ENCODE measurements at regions not wholly inside any gene's neighbourhood (a gene's known extent, or its start where the extent isn't known, plus 50 kb on each side); places are given as distances from the start of the nearest gene placed in this dataset.

DNA sequence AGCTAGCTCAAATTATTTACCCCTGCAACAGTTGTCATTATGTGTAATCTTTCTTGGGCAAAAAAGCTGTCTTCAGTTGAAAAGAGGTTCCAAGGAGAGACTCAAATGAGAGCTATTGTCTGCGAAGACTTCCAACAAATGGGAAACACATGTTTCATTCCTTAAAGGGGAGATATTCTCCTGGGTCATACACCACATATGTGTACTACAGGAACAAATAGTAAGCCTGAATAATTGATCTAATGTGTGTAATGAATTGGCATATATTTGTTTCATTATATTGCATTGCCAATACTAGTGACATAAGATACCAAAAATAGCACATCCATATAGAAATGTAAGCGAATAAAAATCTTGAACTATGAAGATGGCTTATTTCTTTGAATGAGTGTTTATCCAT is 950.9 kb upstream of the NDST4 start:
- TF ChIP-seq SIN3A (IDR thresholded peaks at IDR 0.05; ENCODE audit: borderline replicate concordance, insufficient read depth, low read length) (no peak), FOXP2 (optimal IDR thresholded peaks at IDR 0.05; ENCODE audit: borderline replicate concordance, extremely low read depth, extremely low read length, insufficient read depth) (no peak), TAF1 (IDR thresholded peaks at IDR 0.05; ENCODE audit: borderline replicate concordance, insufficient read depth, low read length) (no peak), POLR2AphosphoS5 (IDR thresholded peaks at IDR 0.05; ENCODE audit: low read depth, low read length) (no peak)
- TF ChIP-seq, protein P1, sequence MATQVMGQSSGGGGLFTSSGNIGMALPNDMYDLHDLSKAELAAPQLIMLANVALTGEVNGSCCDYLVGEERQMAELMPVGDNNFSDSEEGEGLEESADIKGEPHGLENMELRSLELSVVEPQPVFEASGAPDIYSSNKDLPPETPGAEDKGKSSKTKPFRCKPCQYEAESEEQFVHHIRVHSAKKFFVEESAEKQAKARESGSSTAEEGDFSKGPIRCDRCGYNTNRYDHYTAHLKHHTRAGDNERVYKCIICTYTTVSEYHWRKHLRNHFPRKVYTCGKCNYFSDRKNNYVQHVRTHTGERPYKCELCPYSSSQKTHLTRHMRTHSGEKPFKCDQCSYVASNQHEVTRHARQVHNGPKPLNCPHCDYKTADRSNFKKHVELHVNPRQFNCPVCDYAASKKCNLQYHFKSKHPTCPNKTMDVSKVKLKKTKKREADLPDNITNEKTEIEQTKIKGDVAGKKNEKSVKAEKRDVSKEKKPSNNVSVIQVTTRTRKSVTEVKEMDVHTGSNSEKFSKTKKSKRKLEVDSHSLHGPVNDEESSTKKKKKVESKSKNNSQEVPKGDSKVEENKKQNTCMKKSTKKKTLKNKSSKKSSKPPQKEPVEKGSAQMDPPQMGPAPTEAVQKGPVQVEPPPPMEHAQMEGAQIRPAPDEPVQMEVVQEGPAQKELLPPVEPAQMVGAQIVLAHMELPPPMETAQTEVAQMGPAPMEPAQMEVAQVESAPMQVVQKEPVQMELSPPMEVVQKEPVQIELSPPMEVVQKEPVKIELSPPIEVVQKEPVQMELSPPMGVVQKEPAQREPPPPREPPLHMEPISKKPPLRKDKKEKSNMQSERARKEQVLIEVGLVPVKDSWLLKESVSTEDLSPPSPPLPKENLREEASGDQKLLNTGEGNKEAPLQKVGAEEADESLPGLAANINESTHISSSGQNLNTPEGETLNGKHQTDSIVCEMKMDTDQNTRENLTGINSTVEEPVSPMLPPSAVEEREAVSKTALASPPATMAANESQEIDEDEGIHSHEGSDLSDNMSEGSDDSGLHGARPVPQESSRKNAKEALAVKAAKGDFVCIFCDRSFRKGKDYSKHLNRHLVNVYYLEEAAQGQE (IDR thresholded peaks at IDR 0.05; ENCODE audit: insufficient read depth in 1 of 2, low read depth in 2 of 2, low read length in 2 of 2), result no peak

DNA sequence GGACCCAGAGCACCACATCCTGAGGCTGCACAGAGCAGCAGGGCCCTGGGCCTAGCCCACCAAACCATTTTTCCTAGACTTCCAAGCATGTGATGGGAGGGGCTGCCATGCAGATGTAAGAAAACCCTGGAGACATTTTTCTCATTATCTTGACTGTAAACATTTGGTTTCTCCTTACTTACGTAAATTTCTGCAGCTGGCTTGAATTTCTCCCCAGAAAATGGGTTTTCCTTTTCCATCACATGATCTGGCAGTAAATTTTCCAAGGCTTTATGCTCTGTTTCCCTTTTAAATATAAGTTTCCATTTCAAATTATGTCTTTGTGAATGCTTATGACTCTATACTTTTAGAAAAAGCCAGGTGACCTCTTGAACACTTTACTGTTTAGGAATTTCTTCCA is 945.9 kb upstream of the NDST4 start:
- no peak for TF ChIP-seq SIN3A (IDR thresholded peaks at IDR 0.05; ENCODE audit: borderline replicate concordance, insufficient read depth, low read length)
- TF ChIP-seq TAF1 (IDR thresholded peaks at IDR 0.05; ENCODE audit: borderline replicate concordance, insufficient read depth, low read length), result no peak
- TF ChIP-seq, protein P1 (IDR thresholded peaks at IDR 0.05; ENCODE audit: insufficient read depth in 1 of 2, low read depth in 2 of 2, low read length in 2 of 2), result no peak
- no peak for TF ChIP-seq FOXP2 (optimal IDR thresholded peaks at IDR 0.05; ENCODE audit: borderline replicate concordance, extremely low read depth, extremely low read length, insufficient read depth)
- TF ChIP-seq POLR2AphosphoS5 (IDR thresholded peaks at IDR 0.05; ENCODE audit: low read depth, low read length), result no peak

DNA sequence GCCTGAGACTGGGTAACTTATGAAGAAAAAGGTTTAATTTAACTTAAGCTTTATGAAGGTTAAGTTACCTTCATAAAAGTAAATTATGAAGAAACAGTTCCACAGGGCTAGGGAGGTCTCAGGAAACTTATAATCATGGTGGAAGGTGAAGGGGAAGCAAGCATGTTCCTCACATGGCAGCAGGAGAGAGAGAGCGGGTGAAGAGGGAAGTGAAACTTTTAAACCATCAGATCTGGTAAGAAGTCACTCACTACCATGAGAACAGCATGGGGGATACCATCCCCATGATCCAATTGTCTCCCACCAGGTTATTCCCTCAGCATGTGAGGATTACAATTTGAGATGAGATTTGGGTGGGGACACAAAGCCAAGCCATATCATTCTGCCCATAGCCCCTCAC is 944.7 kb upstream of the NDST4 start:
- TF ChIP-seq POLR2AphosphoS5 (IDR thresholded peaks at IDR 0.05; ENCODE audit: low read depth, low read length), result no peak
- TF ChIP-seq TAF1 (IDR thresholded peaks at IDR 0.05; ENCODE audit: borderline replicate concordance, insufficient read depth, low read length), result no peak
- no peak for TF ChIP-seq SIN3A (IDR thresholded peaks at IDR 0.05; ENCODE audit: borderline replicate concordance, insufficient read depth, low read length)

DNA sequence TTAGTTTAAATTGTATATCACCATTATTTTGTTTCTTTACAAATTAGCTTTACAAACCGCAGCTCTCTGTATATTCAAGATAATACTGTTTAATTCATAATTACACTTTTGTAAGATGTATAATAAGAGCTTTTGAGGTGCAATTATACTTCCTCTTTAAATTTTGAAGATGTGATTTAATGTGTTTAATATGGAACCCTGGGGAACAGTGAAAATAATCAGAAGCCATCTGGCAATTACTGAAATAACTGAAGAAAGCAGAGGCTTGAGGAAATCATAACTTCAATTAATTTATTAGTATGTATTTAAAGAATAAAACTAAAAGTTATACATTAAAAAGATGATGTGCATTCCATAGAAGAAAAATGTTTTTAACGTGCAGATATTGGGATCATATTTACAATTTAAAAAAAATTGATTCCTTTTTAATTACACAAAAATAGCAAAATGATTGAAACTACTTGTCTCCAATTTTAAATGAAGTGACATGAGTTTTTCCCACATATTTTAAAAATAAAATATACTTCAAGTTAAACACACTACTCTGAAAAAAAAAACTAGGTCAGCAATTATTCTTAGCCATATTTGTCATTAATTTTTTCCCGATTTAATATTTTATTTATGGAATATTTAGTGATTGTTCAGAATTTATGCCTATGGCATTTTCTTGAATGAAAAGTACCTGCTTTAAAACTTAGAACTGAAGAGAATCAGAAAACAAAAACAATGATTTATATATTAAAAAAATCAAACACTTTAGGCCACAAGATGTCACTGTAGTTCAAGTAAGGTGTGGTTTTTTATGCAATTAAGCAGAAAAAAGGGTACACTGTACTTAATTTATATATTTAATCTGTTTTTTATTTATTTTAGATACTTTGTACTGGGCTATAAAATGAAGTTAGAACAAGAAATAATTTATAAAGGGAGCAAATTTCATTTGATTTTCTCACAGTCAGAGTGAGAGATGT is 942.7 kb upstream of the NDST4 start:
- TF ChIP-seq POLR2AphosphoS5 (IDR thresholded peaks at IDR 0.05; ENCODE audit: low read depth, low read length) (no peak), FOXP2 (optimal IDR thresholded peaks at IDR 0.05; ENCODE audit: borderline replicate concordance, extremely low read depth, extremely low read length, insufficient read depth) (no peak), TAF1 (IDR thresholded peaks at IDR 0.05; ENCODE audit: borderline replicate concordance, insufficient read depth, low read length) (no peak), SIN3A (IDR thresholded peaks at IDR 0.05; ENCODE audit: borderline replicate concordance, insufficient read depth, low read length) (no peak)
- TF ChIP-seq, protein P1 (IDR thresholded peaks at IDR 0.05; ENCODE audit: insufficient read depth in 1 of 2, low read depth in 2 of 2, low read length in 2 of 2), result no peak

DNA sequence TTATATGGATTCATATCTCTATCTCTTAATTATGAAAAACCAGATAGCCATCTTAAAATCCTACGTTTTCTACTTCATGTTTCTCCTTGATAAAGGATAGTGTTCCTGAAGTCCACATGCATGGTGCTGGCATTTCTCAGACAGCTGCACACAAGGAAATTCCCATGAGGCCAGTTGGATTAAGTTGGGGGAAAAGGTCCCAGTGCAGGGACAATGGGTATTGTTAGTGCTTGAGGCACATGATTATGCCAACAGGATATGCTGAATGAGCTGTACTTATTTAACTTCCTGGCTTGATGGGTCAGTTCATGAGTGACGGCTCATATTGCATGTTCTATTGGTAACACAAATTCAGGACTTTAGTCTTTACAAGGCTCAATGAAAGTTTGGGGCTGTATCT is 913.9 kb upstream of the NDST4 start:
- TF ChIP-seq SIN3A (IDR thresholded peaks at IDR 0.05; ENCODE audit: borderline replicate concordance, insufficient read depth, low read length), result no peak
- TF ChIP-seq TAF1 (IDR thresholded peaks at IDR 0.05; ENCODE audit: borderline replicate concordance, insufficient read depth, low read length), result no peak
- TF ChIP-seq, protein P1 (IDR thresholded peaks at IDR 0.05; ENCODE audit: insufficient read depth in 1 of 2, low read depth in 2 of 2, low read length in 2 of 2), result no peak
- TF ChIP-seq POLR2AphosphoS5 (IDR thresholded peaks at IDR 0.05; ENCODE audit: low read depth, low read length), result no peak
- TF ChIP-seq FOXP2 (optimal IDR thresholded peaks at IDR 0.05; ENCODE audit: borderline replicate concordance, extremely low read depth, extremely low read length, insufficient read depth), result no peak

Measured in PFSK-1 (cell line).